ENCODE measurements at regions not wholly inside any gene's neighbourhood (a gene's known extent, or its start where the extent isn't known, plus 50 kb on each side); places are given as distances from the start of the nearest gene placed in this dataset.

DNA sequence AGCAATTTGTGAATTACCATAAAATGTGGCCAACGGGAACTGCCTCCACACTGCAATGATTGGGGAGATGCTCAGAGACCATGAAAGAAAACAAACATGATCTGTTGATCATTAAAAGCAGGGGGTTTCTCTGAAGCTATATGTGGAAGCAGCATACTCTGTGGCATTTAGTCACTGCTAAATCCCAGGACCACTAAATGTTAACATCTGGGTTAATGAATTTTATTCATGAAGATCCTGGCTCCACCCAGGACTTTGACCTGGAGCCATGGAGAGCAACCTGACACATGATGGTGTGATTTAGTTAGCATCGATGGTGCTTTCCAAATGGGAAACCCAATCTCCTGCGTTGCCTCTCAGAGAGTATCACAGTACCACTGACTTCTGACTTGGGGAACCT, 497.8 kb downstream of the AGTPBP1 start:
- Histone ChIP-seq H3K36me3 (no peaks in the 10 kb centered on the region), H3K27ac (no peak overlapping the region), H3K27me3 (no peaks in the 10 kb centered on the region), H3K9me3 (no peaks in the 10 kb centered on the region), H3K4me1 (no peaks in the 10 kb centered on the region), H3K4me3 (no peak overlapping the region)
- WGBS, result 84% methylated on average over 3 of the region's 3 CpGs
- no peak for TF ChIP-seq POLR2A (IDR thresholded peaks at IDR 0.05)
- TF ChIP-seq, protein P1, sequence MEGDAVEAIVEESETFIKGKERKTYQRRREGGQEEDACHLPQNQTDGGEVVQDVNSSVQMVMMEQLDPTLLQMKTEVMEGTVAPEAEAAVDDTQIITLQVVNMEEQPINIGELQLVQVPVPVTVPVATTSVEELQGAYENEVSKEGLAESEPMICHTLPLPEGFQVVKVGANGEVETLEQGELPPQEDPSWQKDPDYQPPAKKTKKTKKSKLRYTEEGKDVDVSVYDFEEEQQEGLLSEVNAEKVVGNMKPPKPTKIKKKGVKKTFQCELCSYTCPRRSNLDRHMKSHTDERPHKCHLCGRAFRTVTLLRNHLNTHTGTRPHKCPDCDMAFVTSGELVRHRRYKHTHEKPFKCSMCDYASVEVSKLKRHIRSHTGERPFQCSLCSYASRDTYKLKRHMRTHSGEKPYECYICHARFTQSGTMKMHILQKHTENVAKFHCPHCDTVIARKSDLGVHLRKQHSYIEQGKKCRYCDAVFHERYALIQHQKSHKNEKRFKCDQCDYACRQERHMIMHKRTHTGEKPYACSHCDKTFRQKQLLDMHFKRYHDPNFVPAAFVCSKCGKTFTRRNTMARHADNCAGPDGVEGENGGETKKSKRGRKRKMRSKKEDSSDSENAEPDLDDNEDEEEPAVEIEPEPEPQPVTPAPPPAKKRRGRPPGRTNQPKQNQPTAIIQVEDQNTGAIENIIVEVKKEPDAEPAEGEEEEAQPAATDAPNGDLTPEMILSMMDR (IDR thresholded peaks at IDR 0.05), result no peak
- no peak for TF ChIP-seq POLR2AphosphoS5 (IDR thresholded peaks at IDR 0.05)
- no peak for TF ChIP-seq EP300 (IDR thresholded peaks at IDR 0.05)
- DNase-seq (ENCODE audit: low spot score in 2 of 2), result no peak

GRCh38 chr9:85237478-85237877, 504.3 kb downstream of the AGTPBP1 start:
- H3K4me1 ChIP-seq, result no peaks in the 10 kb centered on the region
- no peaks in the 10 kb centered on the region for H3K9me3 ChIP-seq
- H3K4me3 ChIP-seq, result no peak overlapping the region
- DNase-seq (ENCODE audit: low spot score in 2 of 2), result no peak
- no peak overlapping the region for H3K27ac ChIP-seq
- H3K27me3 ChIP-seq, result no peaks in the 10 kb centered on the region
- TF ChIP-seq POLR2AphosphoS5 (IDR thresholded peaks at IDR 0.05) (no peak), POLR2A (IDR thresholded peaks at IDR 0.05) (no peak), EP300 (IDR thresholded peaks at IDR 0.05) (no peak)
- TF ChIP-seq, protein P1 (IDR thresholded peaks at IDR 0.05), result no peak
- 0% methylated on average over 1 of the region's 1 CpG for WGBS
- no peaks in the 10 kb centered on the region for H3K36me3 ChIP-seq

DNA sequence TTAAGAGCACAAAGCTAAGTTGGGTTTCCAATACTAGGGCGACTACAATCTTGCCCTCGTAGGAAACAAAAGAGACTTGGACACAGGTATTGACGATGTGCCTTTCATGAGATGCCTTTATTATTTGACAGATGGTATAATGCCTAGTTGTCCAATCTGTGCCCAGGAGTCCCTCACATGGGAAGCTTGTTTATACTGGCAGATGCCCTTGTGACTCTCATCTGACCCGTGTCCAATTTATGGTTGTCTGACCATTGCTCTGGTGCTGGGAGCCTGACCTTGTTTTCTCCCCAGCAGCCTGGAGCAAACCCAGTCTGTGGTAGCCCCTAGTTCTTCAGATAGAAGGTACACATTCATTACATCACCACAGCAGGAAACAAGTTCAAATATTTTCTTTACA, 511.7 kb downstream of the AGTPBP1 start:
- Histone ChIP-seq H3K4me1 (no peaks in the 10 kb centered on the region), H3K27me3 (no peaks in the 10 kb centered on the region), H3K27ac (no peak overlapping the region), H3K4me3 (no peak overlapping the region), H3K36me3 (no peaks in the 10 kb centered on the region), H3K9me3 (no peaks in the 10 kb centered on the region)
- WGBS, result 56% methylated on average over 4 of the region's 4 CpGs
- no peak for DNase-seq (ENCODE audit: low spot score in 2 of 2)
- TF ChIP-seq EP300 (IDR thresholded peaks at IDR 0.05) (no peak), POLR2AphosphoS5 (IDR thresholded peaks at IDR 0.05) (no peak), POLR2A (IDR thresholded peaks at IDR 0.05) (no peak)
- TF ChIP-seq, protein P1 (IDR thresholded peaks at IDR 0.05), result no peak

GRCh38 chr9:85228111-85228855, 513.5 kb downstream of the AGTPBP1 start:
- 86% methylated on average over 9 of the region's 9 CpGs for WGBS
- no peak overlapping the region for H3K4me3 ChIP-seq
- H3K36me3 ChIP-seq, result no peaks in the 10 kb centered on the region
- TF ChIP-seq POLR2A (IDR thresholded peaks at IDR 0.05), result no peak
- TF ChIP-seq, protein P1 (IDR thresholded peaks at IDR 0.05), result no peak
- TF ChIP-seq POLR2AphosphoS5 (IDR thresholded peaks at IDR 0.05), result no peak
- TF ChIP-seq EP300 (IDR thresholded peaks at IDR 0.05), result no peak
- H3K27ac ChIP-seq, result no peak overlapping the region
- no peaks in the 10 kb centered on the region for H3K4me1 ChIP-seq
- no peaks in the 10 kb centered on the region for H3K9me3 ChIP-seq
- H3K27me3 ChIP-seq, result no peaks in the 10 kb centered on the region
- no peak for DNase-seq (ENCODE audit: low spot score in 2 of 2)

DNA sequence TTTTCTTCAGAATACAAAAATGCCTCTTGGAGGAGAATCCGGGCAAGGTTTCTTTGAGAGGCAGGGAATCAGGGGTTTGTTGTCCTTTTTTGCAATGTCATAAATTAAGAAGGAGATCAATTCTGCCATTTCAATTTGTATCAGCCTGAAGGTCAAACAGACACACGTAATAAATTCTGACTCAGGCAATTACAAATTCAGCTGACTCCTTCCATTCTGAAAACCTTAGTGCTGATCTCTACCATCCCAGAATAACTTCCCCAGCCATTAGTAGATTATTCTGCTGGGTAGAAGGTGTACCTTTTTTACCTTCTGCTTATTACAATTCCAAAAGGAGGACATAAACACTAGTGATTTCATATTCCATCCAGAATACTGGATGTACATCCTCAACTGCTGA, 516.6 kb downstream of the AGTPBP1 start:
- 58% methylated on average over 2 of the region's 2 CpGs for WGBS
- TF ChIP-seq EP300 (IDR thresholded peaks at IDR 0.05) (no peak), POLR2AphosphoS5 (IDR thresholded peaks at IDR 0.05) (no peak), POLR2A (IDR thresholded peaks at IDR 0.05) (no peak)
- TF ChIP-seq, protein P1 (IDR thresholded peaks at IDR 0.05), result no peak
- Histone ChIP-seq H3K27ac (no peak overlapping the region), H3K4me1 (no peaks in the 10 kb centered on the region), H3K9me3 (no peaks in the 10 kb centered on the region), H3K27me3 (no peaks in the 10 kb centered on the region), H3K36me3 (no peaks in the 10 kb centered on the region), H3K4me3 (no peak overlapping the region)
- no peak for DNase-seq (ENCODE audit: low spot score in 2 of 2)
